Lung (tissue), 11 donors: ENCODE measurements at regions not wholly inside any gene's neighbourhood (a gene's known extent, or its start where the extent isn't known, plus 50 kb on each side); places are given as distances from the start of the nearest gene placed in this dataset.

Experiments used
- ATAC-seq: fragments of 200-7000 bp; cut with Tn5 transposase; one replicate; pipeline ENCODE4 v1.9.1; 2020; ENCODE audit warnings: moderate number of reproducible peaks; ENCODE audit not compliant: insufficient read depth, low FRiP score
- DNase-seq, 3 donors: peaks; one replicate each; pipeline ENCODE4 v3.0.0-alpha.2; 2013 to 2017
- H3K27ac ChIP-seq, 2 donors: one replicate each; pipeline ENCODE4 v1.5.1; 2013; ENCODE audit warnings: mild to moderate bottlenecking in 2 of 2, moderate library complexity in 2 of 2, control low read depth in 1 of 2, inconsistent platforms in 1 of 2, low read depth in 1 of 2, low read length in 1 of 2
- H3K27me3 ChIP-seq, 3 donors: one replicate each; pipeline ENCODE4 v1.5.1; 2013; ENCODE audit warnings: low read length in 2 of 3; ENCODE audit not compliant: control insufficient read depth in 3 of 3, insufficient read depth in 3 of 3
- H3K36me3 ChIP-seq, 4 donors: one replicate each; pipeline ENCODE4 v1.5.1; 2013; ENCODE audit warnings: low read length in 4 of 4, mild to moderate bottlenecking in 1 of 4, moderate library complexity in 1 of 4; ENCODE audit not compliant: control insufficient read depth in 4 of 4, insufficient read depth in 4 of 4
- H3K4me1 ChIP-seq, 5 donors: one replicate each; pipeline ENCODE4 v1.5.1; 2013; ENCODE audit warnings: low read length in 5 of 5, mild to moderate bottlenecking in 2 of 5, moderate library complexity in 1 of 5; ENCODE audit not compliant: control insufficient read depth in 5 of 5, insufficient read depth in 5 of 5
- H3K4me3 ChIP-seq: one replicate; pipeline ENCODE4 v1.5.1; 2013; ENCODE audit warnings: mild to moderate bottlenecking, control low read depth, moderate library complexity
- H3K9ac ChIP-seq, 2 donors: one replicate each; pipeline ENCODE4 v1.5.1; 2013; ENCODE audit warnings: low read length in 2 of 2, control low read depth in 1 of 2; ENCODE audit not compliant: insufficient read depth in 1 of 2
- H3K9me3 ChIP-seq, 4 donors: one replicate each; pipeline ENCODE4 v1.5.1; 2013; ENCODE audit warnings: low read length in 3 of 4, mild to moderate bottlenecking in 1 of 4, moderate library complexity in 1 of 4; ENCODE audit not compliant: control insufficient read depth in 4 of 4, insufficient read depth in 3 of 4
- WGBS, 2 donors: extraction: QIAGEN DNeasy Blood & Tissue Kit; methylation state at CpG; one replicate each; pipeline ENCODE4 v1.1.7; 2013; 5-methylcytosine and 5-hydroxymethylcytosine counted together
- TF ChIP-seq, protein P1 (sequence below): IDR thresholded peaks from 2 replicates; pipeline ENCODE4 v1.5.1; 2012; ENCODE audit warnings: mild to moderate bottlenecking; ENCODE audit errors: control extremely low read depth, extremely low read depth
- donor health status: control.
- donor health status: control.
- donor health status: Bipolar disorder and iron deficiency.
- donor health status: healthy.
- donor health status: DM: yes; HTN: yes; CAD: no.

DNA sequence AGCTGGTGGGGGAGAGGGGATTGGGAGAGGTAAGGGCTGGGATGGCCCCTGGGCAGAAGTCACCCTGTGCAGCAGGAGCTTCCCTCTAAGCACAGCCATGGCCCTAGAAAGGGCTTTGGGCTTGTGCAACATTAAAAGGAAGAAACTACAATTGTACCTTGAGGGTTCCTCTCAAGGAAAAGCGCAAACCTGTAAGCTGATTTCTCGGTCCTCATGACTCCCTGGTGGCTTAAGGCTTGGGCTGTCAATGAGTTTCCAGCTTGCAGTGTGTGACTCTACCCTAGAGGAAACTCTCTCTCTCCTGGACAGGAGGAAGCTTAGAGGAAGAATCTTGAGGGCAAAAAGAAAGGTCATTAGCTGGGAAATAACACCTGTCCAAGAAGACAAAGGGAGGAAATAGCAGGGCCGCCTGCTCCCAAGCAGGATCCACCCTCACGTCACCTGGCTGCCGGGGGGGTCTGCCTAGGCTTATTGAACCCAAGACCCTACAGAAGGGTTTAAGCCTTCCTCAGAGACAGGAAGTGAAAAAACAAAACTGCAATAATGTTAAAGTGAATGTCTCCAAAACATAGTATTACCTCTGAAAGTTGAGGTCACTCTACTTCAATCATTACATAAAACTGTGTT is 112.5 kb downstream of the WDR11 start:
- H3K27ac ChIP-seq = peak overlapping the region in 1 of 2 donors; percentile 80
- H3K9ac ChIP-seq = no peak overlapping the region
- TF ChIP-seq, protein P1, sequence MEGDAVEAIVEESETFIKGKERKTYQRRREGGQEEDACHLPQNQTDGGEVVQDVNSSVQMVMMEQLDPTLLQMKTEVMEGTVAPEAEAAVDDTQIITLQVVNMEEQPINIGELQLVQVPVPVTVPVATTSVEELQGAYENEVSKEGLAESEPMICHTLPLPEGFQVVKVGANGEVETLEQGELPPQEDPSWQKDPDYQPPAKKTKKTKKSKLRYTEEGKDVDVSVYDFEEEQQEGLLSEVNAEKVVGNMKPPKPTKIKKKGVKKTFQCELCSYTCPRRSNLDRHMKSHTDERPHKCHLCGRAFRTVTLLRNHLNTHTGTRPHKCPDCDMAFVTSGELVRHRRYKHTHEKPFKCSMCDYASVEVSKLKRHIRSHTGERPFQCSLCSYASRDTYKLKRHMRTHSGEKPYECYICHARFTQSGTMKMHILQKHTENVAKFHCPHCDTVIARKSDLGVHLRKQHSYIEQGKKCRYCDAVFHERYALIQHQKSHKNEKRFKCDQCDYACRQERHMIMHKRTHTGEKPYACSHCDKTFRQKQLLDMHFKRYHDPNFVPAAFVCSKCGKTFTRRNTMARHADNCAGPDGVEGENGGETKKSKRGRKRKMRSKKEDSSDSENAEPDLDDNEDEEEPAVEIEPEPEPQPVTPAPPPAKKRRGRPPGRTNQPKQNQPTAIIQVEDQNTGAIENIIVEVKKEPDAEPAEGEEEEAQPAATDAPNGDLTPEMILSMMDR = no peak
- H3K4me3 ChIP-seq = no peak overlapping the region
- H3K36me3 ChIP-seq = no peaks in the 10 kb centered on the region
- H3K9me3 ChIP-seq = no peaks in the 10 kb centered on the region
- no peaks in the 10 kb centered on the region for H3K27me3 ChIP-seq
- WGBS, 2 donors = 53 to 66% methylated on average over 5 of the region's 5 CpGs
- DNase-seq (peak in 2 of 3 donors; percentile 29 to 56), ATAC-seq (peak; percentile 71)
- H3K4me1 ChIP-seq = peaks cover 0 to 17% (median 0%) of the 10 kb centered on the region in 5 donors

DNA sequence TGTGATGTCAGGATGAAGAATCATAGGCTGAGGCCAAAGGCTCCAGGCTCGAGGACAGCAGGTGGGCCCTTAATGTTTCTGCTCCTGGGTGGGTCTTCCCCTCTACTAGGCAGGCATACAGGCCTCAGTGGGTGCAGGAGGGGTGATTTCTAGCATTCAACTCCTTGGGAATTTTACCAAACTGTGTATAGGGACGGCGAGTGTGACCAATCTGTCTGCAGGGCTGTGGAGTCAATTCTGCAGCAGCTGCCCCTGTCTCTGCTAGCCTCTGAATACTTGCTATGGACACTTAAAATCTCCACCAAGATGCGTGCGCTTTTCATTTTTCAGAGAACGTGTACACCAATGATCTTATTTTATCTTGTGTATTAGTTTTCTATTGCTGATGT is 115.5 kb downstream of the WDR11 start:
- DNase-seq = no peak
- Histone ChIP-seq H3K9ac (no peak overlapping the region), H3K4me3 (no peak overlapping the region), H3K4me1 (peaks cover 0 to 16% (median 0%) of the 10 kb centered on the region in 5 donors), H3K27ac (no peak overlapping the region), H3K9me3 (no peaks in the 10 kb centered on the region), H3K36me3 (no peaks in the 10 kb centered on the region), H3K27me3 (no peaks in the 10 kb centered on the region)
- WGBS, 2 donors = 83 to 90% methylated on average over 6 of the region's 6 CpGs
- TF ChIP-seq, protein P1 = no peak
- no peak for ATAC-seq

DNA sequence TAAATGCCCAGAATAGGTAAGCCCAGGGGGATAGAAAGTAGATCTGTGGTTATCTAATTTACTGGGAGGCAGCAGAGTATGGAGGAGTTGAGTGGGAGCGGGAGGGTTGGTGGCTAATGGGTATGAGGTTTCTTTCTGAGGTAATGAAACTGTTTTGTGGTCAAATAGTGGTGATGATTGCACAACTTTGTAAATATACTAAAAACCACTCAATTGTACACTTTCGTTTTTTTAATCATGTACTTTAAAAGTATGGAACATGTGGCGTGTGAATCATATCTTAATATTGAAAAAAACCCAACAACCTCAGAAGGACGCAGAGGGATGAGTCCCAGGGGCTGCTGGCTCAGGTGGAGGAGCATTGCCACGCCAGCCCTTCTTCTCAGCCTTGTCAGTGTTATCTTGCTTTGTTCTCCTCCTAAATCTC is 118.1 kb downstream of the WDR11 start:
- Histone ChIP-seq H3K9me3 (peaks cover 0 to 8% (median 3%) of the 10 kb centered on the region in 4 donors), H3K9ac (no peak overlapping the region), H3K27ac (no peak overlapping the region), H3K27me3 (no peaks in the 10 kb centered on the region), H3K4me3 (no peak overlapping the region), H3K36me3 (no peaks in the 10 kb centered on the region), H3K4me1 (peaks cover 0 to 16% (median 0%) of the 10 kb centered on the region in 5 donors)
- TF ChIP-seq, protein P1 = no peak
- DNase-seq (no peak), ATAC-seq (no peak)
- WGBS, 2 donors = 45 to 48% methylated on average over 5 of the region's 5 CpGs
